H1 (cell line): ENCODE measurements at regions not wholly inside any gene's neighbourhood (a gene's known extent, or its start where the extent isn't known, plus 50 kb on each side); places are given as distances from the start of the nearest gene placed in this dataset.

Source experiments
- CBX5 ChIP-seq: fragments of 300-800, 300-1000 bp; sonication (generic); IDR thresholded peaks from 2 replicates; pipeline ENCODE4 v1.7.1; 2016; ENCODE audit warnings: antibody characterized with exemption, low read length, low read depth
- RFX5 ChIP-seq: IDR thresholded peaks from 2 replicates; pipeline ENCODE4 v1.6.1; 2011; ENCODE audit warnings: low read depth, low read length, improper control_type of control experiment, borderline replicate concordance

DNA sequence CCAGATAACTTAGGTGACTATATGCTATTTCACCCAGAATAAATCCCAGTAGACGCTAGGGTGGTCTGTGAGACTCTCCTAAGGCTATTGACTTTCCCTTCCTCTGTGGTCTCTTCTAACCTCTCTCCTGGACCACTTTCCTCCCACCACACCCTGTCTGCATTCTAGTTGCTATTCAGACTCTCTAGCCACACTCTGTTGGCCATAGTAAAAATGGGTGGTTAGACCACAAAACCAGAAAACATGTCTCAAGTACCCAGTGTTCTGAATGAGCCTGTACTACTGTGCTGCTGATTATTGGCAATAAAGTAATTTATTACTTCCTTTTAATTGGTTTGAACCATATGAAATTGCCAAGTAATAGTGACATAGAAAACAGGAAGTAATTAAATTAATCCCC lies 240.8 kb downstream of the KIF20B start (continued):
- no peak for TF ChIP-seq CBX5
- TF ChIP-seq RFX5, result no peak
- TF ChIP-seq, all 59 proteins: peak for 0
